PC-3 (cell line): ENCODE measurements at regions not wholly inside any gene's neighbourhood (a gene's known extent, or its start where the extent isn't known, plus 50 kb on each side); places are given as distances from the start of the nearest gene placed in this dataset.

Source experiments
- ATAC-seq: fragments of 200-7000 bp; cut with Tn5 transposase; 2 replicates; pipeline ENCODE4 v1.9.1; 2020; ENCODE audit warnings: mild to moderate bottlenecking, moderate library complexity
- BruUV-seq: library from RNA; stranded (reverse); fragments of 400-500 nt; replicated peaks from 2 replicates; lab custom pipeline; 2021; lab: Mats Ljungman, UMichigan
- CTCF ChIA-PET: fragments of 300-600 bp; sonication (Branson Sonifier 250); formaldehyde crosslinking; loops from one replicate; lab custom pipeline; 2022; ENCODE audit warnings: antibody characterized with exemption; lab: Charles Lee
- POLR2A ChIA-PET: fragments of 300-600 bp; sonication (Branson Sonifier 250); formaldehyde crosslinking; loops from one replicate; lab custom pipeline; 2022; ENCODE audit warnings: antibody characterized with exemption; ENCODE audit not compliant: unreplicated experiment; lab: Charles Lee
- DNase-seq: peaks from one replicate; pipeline ENCODE4 v3.0.0-alpha.2; 2015
- H2AFZ ChIP-seq: fragments of 300-600 bp; sonication (generic); 2 replicates; pipeline ENCODE4 v1.6.0; 2016; ENCODE audit warnings: antibody characterized with exemption, low read length
- H3F3A ChIP-seq: fragments of 300-600 bp; sonication (generic); one replicate; pipeline ENCODE4 v1.6.0; 2017; ENCODE audit warnings: antibody characterized with exemption, low read length, control low read depth, mild to moderate bottlenecking; ENCODE audit not compliant: unreplicated experiment
- H3K27ac ChIP-seq: fragments of 300-600 bp; sonication (generic); 2 replicates; pipeline ENCODE4 v1.5.1; 2016; ENCODE audit warnings: mild to moderate bottlenecking, low read length
- H3K27me3 ChIP-seq: fragments of 300-600 bp; sonication (generic); 2 replicates; pipeline ENCODE4 v1.6.1; 2016; ENCODE audit warnings: low read length, mixed read lengths
- H3K36me3 ChIP-seq: fragments of 300-600 bp; sonication (generic); 2 replicates; pipeline ENCODE4 v1.6.1; 2016; ENCODE audit warnings: low read depth, mixed run types, low read length, mixed read lengths
- H3K4me1 ChIP-seq: fragments of 300-600 bp; sonication (generic); 2 replicates; pipeline ENCODE4 v1.5.1; 2016; ENCODE audit warnings: low read length; ENCODE audit not compliant: insufficient read depth
- H3K4me2 ChIP-seq: fragments of 300-600 bp; sonication (generic); 2 replicates; pipeline ENCODE4 v1.6.0; 2016; ENCODE audit warnings: low read length
- H3K4me3 ChIP-seq: fragments of 300-600 bp; sonication (generic); 2 replicates; pipeline ENCODE4 v1.5.1; 2016; ENCODE audit warnings: mild to moderate bottlenecking, low read length, mixed read lengths
- H3K79me2 ChIP-seq: fragments of 300-600 bp; sonication (generic); 2 replicates; pipeline ENCODE4 v1.6.1; 2017; ENCODE audit warnings: low read length, mixed read lengths
- H3K9ac ChIP-seq: fragments of 300-600 bp; sonication (generic); 2 replicates; pipeline ENCODE4 v1.6.0; 2016; ENCODE audit warnings: mild to moderate bottlenecking, low read length
- H3K9me2 ChIP-seq: fragments of 300-600 bp; sonication (generic); replicated peaks from 2 replicates; pipeline ENCODE4 v1.6.1; 2016; ENCODE audit warnings: mixed run types, low read length, mixed read lengths
- H3K9me3 ChIP-seq: fragments of 300-600 bp; sonication (generic); 2 replicates; pipeline ENCODE4 v1.6.1; 2016; ENCODE audit warnings: low read length, mixed read lengths
- H4K20me1 ChIP-seq: fragments of 300-600 bp; sonication (generic); 2 replicates; pipeline ENCODE4 v1.6.1; 2016; ENCODE audit warnings: low read length, mixed read lengths
- EZH2 ChIP-seq: fragments of 300-600 bp; sonication (generic); IDR thresholded peaks from one replicate; pipeline ENCODE4 v1.6.1; 2017; ENCODE audit warnings: antibody characterized with exemption, mild to moderate bottlenecking, low read length; ENCODE audit not compliant: unreplicated experiment
- EZH2phosphoT487 ChIP-seq: fragments of 300-600 bp; sonication (generic); IDR thresholded peaks from 2 replicates; pipeline ENCODE4 v1.6.1; 2018; ENCODE audit warnings: mild to moderate bottlenecking, antibody characterized with exemption, low read length, borderline replicate concordance
- intact Hi-C: fragments of 100-400 bp; cut with micrococcal nuclease; formaldehyde crosslinking; loops from 2 replicates; pipeline ENCODE4 v1.9.0; 2023
- TF ChIP-seq, protein P1 (sequence below): fragments of 300-600 bp; sonication (generic); conservative IDR thresholded peaks from 2 replicates; pipeline ENCODE4 v1.5.1; 2017; ENCODE audit warnings: antibody characterized with exemption, low read depth, mild to moderate bottlenecking, low read length

DNA sequence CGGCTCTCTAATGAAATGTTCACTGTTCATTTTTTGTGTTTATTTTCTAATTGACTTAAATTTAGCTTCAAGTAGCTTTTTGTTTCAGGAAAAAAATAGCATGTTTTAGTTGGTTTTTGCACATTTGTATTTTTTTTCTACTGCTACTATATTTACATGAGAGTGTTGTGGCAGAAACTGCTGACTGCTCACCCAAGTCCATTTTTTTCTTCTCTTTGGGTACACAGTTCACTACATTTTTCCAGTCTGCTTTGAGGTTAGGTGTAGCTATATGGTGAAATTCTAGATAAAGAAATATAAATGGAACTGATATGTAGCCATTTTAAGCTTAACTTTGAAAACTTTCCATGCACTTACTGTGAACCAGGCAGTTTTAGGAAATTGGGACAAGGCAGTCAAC is 216.7 kb upstream of the C11orf87 start:
- DNase-seq (no peak), ATAC-seq (no peak)
- Histone ChIP-seq H3K27ac (no peak overlapping the region), H3F3A (no peaks in the 10 kb centered on the region), H2AFZ (no peak overlapping the region), H3K9ac (no peak overlapping the region), H3K9me3 (no peaks in the 10 kb centered on the region), H3K4me3 (no peak overlapping the region), H3K4me1 (no peaks in the 10 kb centered on the region), H3K36me3 (no peaks in the 10 kb centered on the region), H3K79me2 (no peaks in the 10 kb centered on the region), H3K27me3 (peaks cover 6% of the 10 kb centered on the region; the same call in 1 of the 2 replicates), H3K4me2 (no peak overlapping the region), H4K20me1 (no peaks in the 10 kb centered on the region), H3K9me2 (no peaks in the 10 kb centered on the region)
- BruUV-seq: no TSS peak
- intact Hi-C loops: no loop called here
- POLR2A ChIA-PET: no interaction called here
- TF ChIP-seq, protein P1, sequence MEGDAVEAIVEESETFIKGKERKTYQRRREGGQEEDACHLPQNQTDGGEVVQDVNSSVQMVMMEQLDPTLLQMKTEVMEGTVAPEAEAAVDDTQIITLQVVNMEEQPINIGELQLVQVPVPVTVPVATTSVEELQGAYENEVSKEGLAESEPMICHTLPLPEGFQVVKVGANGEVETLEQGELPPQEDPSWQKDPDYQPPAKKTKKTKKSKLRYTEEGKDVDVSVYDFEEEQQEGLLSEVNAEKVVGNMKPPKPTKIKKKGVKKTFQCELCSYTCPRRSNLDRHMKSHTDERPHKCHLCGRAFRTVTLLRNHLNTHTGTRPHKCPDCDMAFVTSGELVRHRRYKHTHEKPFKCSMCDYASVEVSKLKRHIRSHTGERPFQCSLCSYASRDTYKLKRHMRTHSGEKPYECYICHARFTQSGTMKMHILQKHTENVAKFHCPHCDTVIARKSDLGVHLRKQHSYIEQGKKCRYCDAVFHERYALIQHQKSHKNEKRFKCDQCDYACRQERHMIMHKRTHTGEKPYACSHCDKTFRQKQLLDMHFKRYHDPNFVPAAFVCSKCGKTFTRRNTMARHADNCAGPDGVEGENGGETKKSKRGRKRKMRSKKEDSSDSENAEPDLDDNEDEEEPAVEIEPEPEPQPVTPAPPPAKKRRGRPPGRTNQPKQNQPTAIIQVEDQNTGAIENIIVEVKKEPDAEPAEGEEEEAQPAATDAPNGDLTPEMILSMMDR: no peak
- TF ChIP-seq EZH2 (no peak), EZH2phosphoT487 (no peak)
- CTCF ChIA-PET: no interaction called here

DNA sequence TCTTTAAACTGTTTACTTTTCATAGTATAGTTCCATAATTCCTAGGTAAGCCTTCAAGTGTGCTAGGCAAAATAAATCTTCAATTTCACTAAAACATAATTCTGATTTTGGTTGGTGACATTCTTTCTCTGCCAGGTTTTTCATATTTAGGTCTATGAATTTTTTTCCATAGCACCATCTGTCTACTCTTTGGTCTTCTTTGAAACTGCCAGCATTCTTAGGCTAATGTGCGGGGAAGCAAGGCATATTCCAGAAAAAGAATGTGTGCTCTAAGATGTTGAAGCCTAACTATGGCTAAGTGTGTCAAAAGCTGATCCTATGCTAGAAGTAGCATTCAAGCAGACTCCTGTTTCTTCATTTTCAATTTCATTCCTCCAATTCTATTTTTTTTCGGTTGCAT is 213.9 kb upstream of the C11orf87 start:
- DNase-seq (no peak), ATAC-seq (no peak)
- H3K4me2 ChIP-seq: no peak overlapping the region
- TF ChIP-seq EZH2 (no peak), EZH2phosphoT487 (no peak)
- TF ChIP-seq, protein P1: no peak
- H3K27ac ChIP-seq: no peak overlapping the region
- H4K20me1 ChIP-seq: no peaks in the 10 kb centered on the region
- H3F3A ChIP-seq: no peaks in the 10 kb centered on the region
- intact Hi-C loops: no loop called here
- ChIA-PET CTCF (no interaction called here), POLR2A (no interaction called here)
- H3K27me3 ChIP-seq: 0 out of 2 replicates have a peak, but pooled peaks cover 5% of the 10 kb centered on the region
- no peak overlapping the region for H3K4me3 ChIP-seq
- no peaks in the 10 kb centered on the region for H3K9me3 ChIP-seq
- H3K79me2 ChIP-seq: no peaks in the 10 kb centered on the region
- no peak overlapping the region for H3K9ac ChIP-seq
- no peaks in the 10 kb centered on the region for H3K4me1 ChIP-seq
- no peaks in the 10 kb centered on the region for H3K36me3 ChIP-seq
- no peak overlapping the region for H2AFZ ChIP-seq
- BruUV-seq: no TSS peak
- no peaks in the 10 kb centered on the region for H3K9me2 ChIP-seq

DNA sequence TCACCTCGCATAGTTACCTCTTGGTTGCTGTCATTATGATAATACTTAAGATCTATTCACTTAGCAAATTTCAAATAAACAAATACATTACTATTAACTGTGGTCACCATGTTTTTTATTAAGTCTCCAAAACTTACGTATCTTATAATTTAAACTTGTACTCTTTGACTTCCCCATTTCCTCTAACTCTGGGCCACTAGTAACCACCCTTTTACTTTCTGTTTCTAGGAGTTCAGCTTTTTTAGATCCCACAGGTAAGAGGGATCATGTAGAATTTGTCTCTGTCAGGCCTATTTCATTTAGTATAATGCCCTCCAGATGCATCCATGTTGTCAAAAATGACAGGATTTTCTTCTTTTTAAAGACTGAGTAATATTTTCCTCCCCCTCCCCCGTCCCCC is 212.4 kb upstream of the C11orf87 start:
- TF ChIP-seq, protein P1: no peak
- TF ChIP-seq EZH2 (no peak), EZH2phosphoT487 (no peak)
- ChIA-PET POLR2A (no interaction called here), CTCF (no interaction called here)
- ATAC-seq (no peak), DNase-seq (no peak)
- no peaks in the 10 kb centered on the region for H3K79me2 ChIP-seq
- H3K4me2 ChIP-seq: no peak overlapping the region
- H4K20me1 ChIP-seq: no peaks in the 10 kb centered on the region
- intact Hi-C loops: no loop called here
- H3K9me2 ChIP-seq: no peaks in the 10 kb centered on the region
- H2AFZ ChIP-seq: no peak overlapping the region
- H3F3A ChIP-seq: no peaks in the 10 kb centered on the region
- no TSS peak for BruUV-seq
- no peaks in the 10 kb centered on the region for H3K9me3 ChIP-seq
- H3K36me3 ChIP-seq: no peaks in the 10 kb centered on the region
- 0 out of 2 replicates have a peak, but pooled peaks cover 5% of the 10 kb centered on the region for H3K27me3 ChIP-seq
- no peaks in the 10 kb centered on the region for H3K4me1 ChIP-seq
- no peak overlapping the region for H3K4me3 ChIP-seq
- no peak overlapping the region for H3K27ac ChIP-seq
- no peak overlapping the region for H3K9ac ChIP-seq
